ENCODE measurements at regions not wholly inside any gene's neighbourhood (a gene's known extent, or its start where the extent isn't known, plus 50 kb on each side); places are given as distances from the start of the nearest gene placed in this dataset.

DNA sequence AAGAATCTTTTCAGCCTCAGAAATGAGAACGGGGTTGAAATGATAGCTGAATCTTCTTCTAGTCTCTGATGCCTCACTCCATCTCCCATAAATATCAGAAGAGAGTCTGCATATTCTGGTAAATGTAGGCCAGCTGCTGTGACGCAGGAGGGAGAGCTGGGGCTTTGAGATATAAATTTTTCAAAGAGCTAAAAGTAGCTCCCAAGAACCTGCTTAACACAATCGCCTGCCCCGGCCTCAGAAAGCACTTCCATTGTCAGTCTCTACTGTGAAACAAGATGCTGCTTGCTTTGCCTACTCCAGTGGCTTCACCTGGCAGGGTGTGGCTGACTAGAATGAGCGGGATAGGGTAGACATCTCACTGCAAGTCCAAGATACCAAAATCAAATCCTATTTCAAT lies 105.0 kb upstream of the CCDC150 start:
- DNase-seq (no peak), ATAC-seq (replicated peaks in 1 of 4) (no peak)
- Mint-ChIP-seq H3K36me3 (no peaks in the 10 kb centered on the region), H3K4me3 (no peak overlapping the region), H3K4me1 (peaks cover 0 to 3% (median 0%) of the 10 kb centered on the region in 3 donors), H3K9me3 (no peaks in the 10 kb centered on the region), H3K27ac (no peak overlapping the region), H3K27me3 (peaks cover 11 to 22% of the 10 kb centered on the region in 2 donors)
- WGBS (ENCODE audit: insufficient coverage) = 88% methylated on average over 2 of the region's 5 CpGs
- Histone ChIP-seq H3K9me3 (no peaks in the 10 kb centered on the region), H3K27me3 (replicated peaks in 1 of 2; ENCODE audit: control insufficient read depth in 2 of 2, extremely low read depth in 1 of 2, insufficient read depth in 2 of 2, low read length in 1 of 2) (no peaks in the 10 kb centered on the region), H3K4me3 (ENCODE audit: control insufficient read depth in 1 of 2, extremely low read depth in 1 of 2, low read length in 1 of 2) (no peak overlapping the region), H3K4me1 (ENCODE audit: control insufficient read depth in 1 of 2, extremely low read depth in 1 of 2, insufficient read depth in 2 of 2, low read length in 2 of 2) (no peaks in the 10 kb centered on the region), H3K36me3 (ENCODE audit: control insufficient read depth in 2 of 2, extremely low read depth in 1 of 2, insufficient read depth in 1 of 2, low read length in 1 of 2) (no peaks in the 10 kb centered on the region), H3K27ac (ENCODE audit: low read length) (no peak overlapping the region)
- ChIA-PET POLR2A (no interaction called here), CTCF (no interaction called here)

- H3K27me3 Mint-ChIP-seq = peaks cover 11 to 22% of the 10 kb centered on the region in 2 donors
- ChIA-PET CTCF (no interaction called here), POLR2A (no interaction called here)
- Histone ChIP-seq H3K4me1 (ENCODE audit: control insufficient read depth in 1 of 2, extremely low read depth in 1 of 2, insufficient read depth in 2 of 2, low read length in 2 of 2) (no peaks in the 10 kb centered on the region), H3K9me3 (no peaks in the 10 kb centered on the region), H3K27me3 (replicated peaks in 1 of 2; ENCODE audit: control insufficient read depth in 2 of 2, extremely low read depth in 1 of 2, insufficient read depth in 2 of 2, low read length in 1 of 2) (no peaks in the 10 kb centered on the region), H3K36me3 (ENCODE audit: control insufficient read depth in 2 of 2, extremely low read depth in 1 of 2, insufficient read depth in 1 of 2, low read length in 1 of 2) (no peaks in the 10 kb centered on the region), H3K4me3 (ENCODE audit: control insufficient read depth in 1 of 2, extremely low read depth in 1 of 2, low read length in 1 of 2) (no peak overlapping the region), H3K27ac (ENCODE audit: low read length) (no peak overlapping the region)
- no peak overlapping the region for H3K4me3 Mint-ChIP-seq
- WGBS (ENCODE audit: insufficient coverage) = no CpG with 5 or more reads among the region's 3 CpGs
- ATAC-seq (replicated peaks in 1 of 4) = no peak
- peaks cover 0 to 3% (median 0%) of the 10 kb centered on the region in 3 donors for H3K4me1 Mint-ChIP-seq
- no peaks in the 10 kb centered on the region for H3K36me3 Mint-ChIP-seq
- H3K9me3 Mint-ChIP-seq = no peaks in the 10 kb centered on the region
- H3K27ac Mint-ChIP-seq = no peak overlapping the region
- no peak for DNase-seq
Measured at GRCh38 chr2:196535061-196535460, 104.5 kb upstream of the CCDC150 start.

- Histone ChIP-seq H3K9me3 (no peaks in the 10 kb centered on the region), H3K4me1 (ENCODE audit: control insufficient read depth in 1 of 2, extremely low read depth in 1 of 2, insufficient read depth in 2 of 2, low read length in 2 of 2) (no peaks in the 10 kb centered on the region), H3K36me3 (ENCODE audit: control insufficient read depth in 2 of 2, extremely low read depth in 1 of 2, insufficient read depth in 1 of 2, low read length in 1 of 2) (no peaks in the 10 kb centered on the region), H3K27ac (ENCODE audit: low read length) (no peak overlapping the region), H3K4me3 (ENCODE audit: control insufficient read depth in 1 of 2, extremely low read depth in 1 of 2, low read length in 1 of 2) (no peak overlapping the region), H3K27me3 (replicated peaks in 1 of 2; ENCODE audit: control insufficient read depth in 2 of 2, extremely low read depth in 1 of 2, insufficient read depth in 2 of 2, low read length in 1 of 2) (no peaks in the 10 kb centered on the region)
- Mint-ChIP-seq H3K27ac (no peak overlapping the region), H3K4me3 (no peak overlapping the region), H3K4me1 (peaks cover 0 to 3% (median 0%) of the 10 kb centered on the region in 3 donors), H3K27me3 (peaks cover 15 to 25% of the 10 kb centered on the region in 2 donors), H3K36me3 (no peaks in the 10 kb centered on the region), H3K9me3 (no peaks in the 10 kb centered on the region)
- CTCF ChIA-PET = no interaction called here
- POLR2A ChIA-PET = no interaction called here
- no peak for DNase-seq
- ATAC-seq (replicated peaks in 1 of 4) = no peak
- WGBS (ENCODE audit: insufficient coverage) = no CpG with 5 or more reads among the region's 1 CpG
Measured at GRCh38 chr2:196535742-196536141, 103.8 kb upstream of the CCDC150 start.

DNA sequence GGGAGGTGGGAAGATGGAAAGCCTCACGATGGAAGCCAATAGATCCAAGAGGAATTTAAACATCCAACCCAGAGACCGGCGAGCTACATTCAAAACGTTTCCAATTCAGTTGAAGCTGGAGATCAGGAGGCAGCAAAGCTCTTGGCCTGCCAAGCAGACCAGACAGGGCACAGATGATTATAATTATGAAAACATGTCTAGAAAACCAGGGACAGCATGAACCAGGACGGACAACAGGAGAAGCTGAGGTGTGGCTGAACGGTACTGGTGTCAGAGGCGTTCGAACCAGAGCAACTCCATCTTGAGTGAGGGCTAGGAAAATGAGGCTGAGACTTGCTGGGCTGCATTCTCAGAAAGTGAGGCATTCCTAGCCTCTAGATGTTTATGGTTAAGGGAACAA lies 102.2 kb upstream of the CCDC150 start:
- H3K4me1 Mint-ChIP-seq = peaks cover 0 to 3% (median 0%) of the 10 kb centered on the region in 3 donors
- Histone ChIP-seq H3K4me1 (ENCODE audit: control insufficient read depth in 1 of 2, extremely low read depth in 1 of 2, insufficient read depth in 2 of 2, low read length in 2 of 2) (no peaks in the 10 kb centered on the region), H3K27me3 (replicated peaks in 1 of 2; ENCODE audit: control insufficient read depth in 2 of 2, extremely low read depth in 1 of 2, insufficient read depth in 2 of 2, low read length in 1 of 2) (no peaks in the 10 kb centered on the region), H3K9me3 (no peaks in the 10 kb centered on the region), H3K36me3 (ENCODE audit: control insufficient read depth in 2 of 2, extremely low read depth in 1 of 2, insufficient read depth in 1 of 2, low read length in 1 of 2) (no peaks in the 10 kb centered on the region), H3K27ac (ENCODE audit: low read length) (no peak overlapping the region), H3K4me3 (ENCODE audit: control insufficient read depth in 1 of 2, extremely low read depth in 1 of 2, low read length in 1 of 2) (no peak overlapping the region)
- no peak overlapping the region for H3K4me3 Mint-ChIP-seq
- H3K9me3 Mint-ChIP-seq = no peaks in the 10 kb centered on the region
- CTCF ChIA-PET = no interaction called here
- H3K27ac Mint-ChIP-seq = no peak overlapping the region
- no peaks in the 10 kb centered on the region for H3K36me3 Mint-ChIP-seq
- H3K27me3 Mint-ChIP-seq = peaks cover 16 to 22% of the 10 kb centered on the region in 2 donors
- 92% methylated on average over 5 of the region's 8 CpGs for WGBS (ENCODE audit: insufficient coverage)
- POLR2A ChIA-PET = no interaction called here
- DNase-seq (no peak), ATAC-seq (replicated peaks in 1 of 4) (no peak)

GRCh38 chr2:196538189-196538588 lies 101.3 kb upstream of the CCDC150 start:
- no peak overlapping the region for H3K27ac Mint-ChIP-seq
- 73% methylated on average over 2 of the region's 4 CpGs for WGBS (ENCODE audit: insufficient coverage)
- no peaks in the 10 kb centered on the region for H3K9me3 ChIP-seq
- H3K27ac ChIP-seq (ENCODE audit: low read length) = no peak overlapping the region
- ATAC-seq (replicated peaks in 1 of 4) (no peak), DNase-seq (no peak)
- H3K27me3 Mint-ChIP-seq = peaks cover 16 to 21% of the 10 kb centered on the region in 2 donors
- no peaks in the 10 kb centered on the region for H3K4me1 ChIP-seq (ENCODE audit: control insufficient read depth in 1 of 2, extremely low read depth in 1 of 2, insufficient read depth in 2 of 2, low read length in 2 of 2)
- H3K27me3 ChIP-seq (replicated peaks in 1 of 2; ENCODE audit: control insufficient read depth in 2 of 2, extremely low read depth in 1 of 2, insufficient read depth in 2 of 2, low read length in 1 of 2) = no peaks in the 10 kb centered on the region
- POLR2A ChIA-PET = no interaction called here
- peaks cover 0 to 1% (median 0%) of the 10 kb centered on the region in 3 donors for H3K4me1 Mint-ChIP-seq
- no peaks in the 10 kb centered on the region for H3K9me3 Mint-ChIP-seq
- no peaks in the 10 kb centered on the region for H3K36me3 ChIP-seq (ENCODE audit: control insufficient read depth in 2 of 2, extremely low read depth in 1 of 2, insufficient read depth in 1 of 2, low read length in 1 of 2)
- CTCF ChIA-PET = no interaction called here
- H3K4me3 ChIP-seq (ENCODE audit: control insufficient read depth in 1 of 2, extremely low read depth in 1 of 2, low read length in 1 of 2) = no peak overlapping the region
- H3K4me3 Mint-ChIP-seq = no peak overlapping the region
- no peaks in the 10 kb centered on the region for H3K36me3 Mint-ChIP-seq

DNA sequence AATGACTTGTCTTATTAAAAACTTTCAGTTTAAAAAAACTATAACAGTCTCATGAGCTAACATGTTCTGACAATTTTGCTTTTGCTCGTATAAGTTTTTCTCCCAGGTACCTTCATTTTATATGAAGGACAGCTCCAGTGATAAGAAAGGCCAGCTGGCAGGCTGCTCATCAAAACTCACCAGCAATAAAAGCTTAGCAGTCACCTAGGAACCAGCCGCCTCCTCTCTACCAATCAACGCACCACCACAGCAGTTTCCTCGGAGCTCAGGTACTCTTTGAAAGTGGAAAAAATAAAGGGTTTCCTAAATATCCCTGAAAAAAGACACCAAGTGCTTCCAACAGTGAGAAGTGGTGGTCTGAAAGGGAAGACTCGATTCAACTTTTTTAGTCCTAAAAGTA lies 100.9 kb upstream of the CCDC150 start:
- Mint-ChIP-seq H3K27ac (no peak overlapping the region), H3K36me3 (no peaks in the 10 kb centered on the region), H3K4me3 (no peak overlapping the region), H3K27me3 (peaks cover 17 to 21% of the 10 kb centered on the region in 2 donors), H3K4me1 (no peaks in the 10 kb centered on the region), H3K9me3 (no peaks in the 10 kb centered on the region)
- H3K36me3 ChIP-seq (ENCODE audit: control insufficient read depth in 2 of 2, extremely low read depth in 1 of 2, insufficient read depth in 1 of 2, low read length in 1 of 2) = no peaks in the 10 kb centered on the region
- DNase-seq (no peak), ATAC-seq (replicated peaks in 1 of 4) (no peak)
- no peaks in the 10 kb centered on the region for H3K4me1 ChIP-seq (ENCODE audit: control insufficient read depth in 1 of 2, extremely low read depth in 1 of 2, insufficient read depth in 2 of 2, low read length in 2 of 2)
- H3K27ac ChIP-seq (ENCODE audit: low read length) = no peak overlapping the region
- H3K9me3 ChIP-seq = no peaks in the 10 kb centered on the region
- 92% methylated on average over 2 of the region's 5 CpGs for WGBS (ENCODE audit: insufficient coverage)
- POLR2A ChIA-PET = no interaction called here
- H3K27me3 ChIP-seq (replicated peaks in 1 of 2; ENCODE audit: control insufficient read depth in 2 of 2, extremely low read depth in 1 of 2, insufficient read depth in 2 of 2, low read length in 1 of 2) = no peaks in the 10 kb centered on the region
- CTCF ChIA-PET = no interaction called here
- H3K4me3 ChIP-seq (ENCODE audit: control insufficient read depth in 1 of 2, extremely low read depth in 1 of 2, low read length in 1 of 2) = no peak overlapping the region

DNA sequence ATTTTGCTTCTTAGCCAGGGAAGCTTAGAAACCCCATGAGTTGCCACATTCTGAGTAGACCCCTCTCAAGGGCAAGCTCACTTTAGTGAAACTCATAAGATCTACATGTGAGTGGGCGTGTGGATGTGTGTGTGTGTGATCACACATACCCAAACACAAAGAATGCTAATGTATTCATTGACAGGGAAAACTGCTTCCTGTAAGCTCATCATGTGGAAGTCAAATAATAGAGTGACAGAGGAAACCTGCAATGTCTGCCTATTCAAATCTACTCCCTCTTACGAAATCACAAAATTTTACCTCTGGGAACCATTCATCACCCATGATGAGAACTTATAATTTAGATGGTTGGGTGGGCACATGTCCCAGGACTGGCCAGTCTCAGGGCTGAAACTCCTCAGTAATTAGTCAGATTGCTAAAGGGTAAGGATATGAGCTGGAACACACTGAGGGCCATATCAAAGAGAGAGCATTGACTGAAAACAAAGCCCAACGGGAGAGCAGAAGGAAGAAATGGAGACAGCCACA lies 94.5 kb upstream of the CCDC150 start:
- ATAC-seq (replicated peaks in 1 of 4) (no peak), DNase-seq (no peak)
- H3K27ac Mint-ChIP-seq = no peak overlapping the region
- H3K4me1 Mint-ChIP-seq = no peaks in the 10 kb centered on the region
- no peak overlapping the region for H3K4me3 ChIP-seq (ENCODE audit: control insufficient read depth in 1 of 2, extremely low read depth in 1 of 2, low read length in 1 of 2)
- CTCF ChIA-PET = interaction anchor here in 1 of 2 donors (0.6 kb wide), 1 partner anchor 915 kb away, joined by 3 read pairs; no protein-coding TSS in a partner anchor
- no peaks in the 10 kb centered on the region for H3K9me3 Mint-ChIP-seq
- H3K36me3 Mint-ChIP-seq = no peaks in the 10 kb centered on the region
- no peaks in the 10 kb centered on the region for H3K36me3 ChIP-seq (ENCODE audit: control insufficient read depth in 2 of 2, extremely low read depth in 1 of 2, insufficient read depth in 1 of 2, low read length in 1 of 2)
- H3K9me3 ChIP-seq = no peaks in the 10 kb centered on the region
- H3K27ac ChIP-seq (ENCODE audit: low read length) = no peak overlapping the region
- no peaks in the 10 kb centered on the region for H3K4me1 ChIP-seq (ENCODE audit: control insufficient read depth in 1 of 2, extremely low read depth in 1 of 2, insufficient read depth in 2 of 2, low read length in 2 of 2)
- POLR2A ChIA-PET = no interaction called here
- no peak overlapping the region for H3K4me3 Mint-ChIP-seq
- peaks cover 12 to 24% of the 10 kb centered on the region in 2 donors for H3K27me3 Mint-ChIP-seq
- WGBS (ENCODE audit: insufficient coverage) = no CpG with 5 or more reads among the region's 3 CpGs
- peaks cover 0 to 5% of the 10 kb centered on the region in 2 experiments for H3K27me3 ChIP-seq (replicated peaks in 1 of 2; ENCODE audit: control insufficient read depth in 2 of 2, extremely low read depth in 1 of 2, insufficient read depth in 2 of 2, low read length in 1 of 2)
